ENCODE measurements at regions not wholly inside any gene's neighbourhood (a gene's known extent, or its start where the extent isn't known, plus 50 kb on each side); places are given as distances from the start of the nearest gene placed in this dataset.

- peak; percentile 62 to 80 for DNase-seq
Measured at GRCh38 chr5:14011089-14012020, 66.9 kb upstream of the DNAH5 start.

GRCh38 chr5:14009575-14009974, 65.1 kb upstream of the DNAH5 start:
- no peak for DNase-seq

DNA sequence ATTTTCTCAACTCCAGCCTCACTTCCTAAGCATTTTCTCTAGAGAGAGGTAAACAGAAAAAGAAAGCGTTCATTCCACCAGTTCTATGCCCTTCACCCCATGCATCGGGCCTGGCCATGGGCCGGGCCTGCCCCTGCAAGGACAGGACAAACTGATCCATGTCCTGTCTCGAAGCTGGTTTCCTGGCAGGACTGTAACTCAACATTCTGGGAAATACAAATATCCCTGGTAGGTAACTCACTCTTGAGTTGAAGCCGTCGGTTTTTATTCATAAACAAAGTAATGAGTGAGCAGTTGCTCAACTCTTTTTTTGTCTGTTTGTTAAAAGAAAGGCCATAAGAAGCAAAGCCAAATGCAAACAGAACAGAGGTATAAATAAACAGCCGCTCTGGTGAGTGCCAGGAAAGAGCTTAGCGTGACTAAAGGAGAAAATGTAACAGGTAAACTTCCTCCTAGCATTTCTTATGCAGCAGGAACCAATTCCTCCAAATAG, 64.4 kb upstream of the DNAH5 start:
- DNase-seq: no peak

GRCh38 chr5:14006823-14007520, 62.5 kb upstream of the DNAH5 start:
- DNase-seq: no peak

DNA sequence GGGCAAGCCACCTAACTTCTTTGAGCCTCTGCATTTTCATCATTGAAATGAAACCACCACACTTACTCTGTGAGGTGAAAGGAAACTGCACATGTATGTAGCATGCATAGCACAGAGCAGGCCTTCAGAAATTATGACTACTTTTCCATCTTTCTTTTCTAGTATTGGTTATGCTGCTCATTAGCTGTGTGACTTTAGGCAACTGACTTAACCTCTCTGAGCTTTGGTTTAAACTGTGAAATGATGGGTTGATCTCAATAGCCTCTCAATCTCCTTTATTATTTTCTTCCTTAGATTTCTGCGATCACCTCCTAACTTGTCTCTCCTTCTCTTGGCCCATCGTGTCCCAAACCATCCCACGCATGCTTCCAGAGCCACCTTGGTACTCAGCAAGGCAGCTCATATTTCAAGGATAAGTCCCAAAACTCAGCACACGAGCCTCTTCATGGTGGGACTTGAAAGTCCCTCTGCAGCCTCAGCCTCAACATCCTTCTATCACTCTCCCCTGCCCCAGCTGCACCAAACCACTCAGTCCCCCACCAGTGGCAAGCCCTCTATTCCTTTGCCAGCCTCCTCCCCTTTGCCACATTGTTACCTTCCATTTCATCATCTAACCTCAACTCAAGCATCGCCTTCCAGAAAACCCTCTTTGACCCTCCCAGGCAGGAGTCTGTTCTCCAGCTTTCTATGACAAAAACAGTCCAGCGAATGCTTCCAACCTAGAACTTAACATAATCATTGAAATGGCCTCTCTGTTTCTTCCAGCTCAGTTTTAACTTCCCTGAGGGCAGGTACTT, 60.3 kb upstream of the DNAH5 start:
- no peak for DNase-seq

- peak; percentile 56 to 67 for DNase-seq
Measured at GRCh38 chr5:14003936-14004335, 59.4 kb upstream of the DNAH5 start.

- DNase-seq: no peak
Measured at GRCh38 chr5:14003513-14003912, 59.0 kb upstream of the DNAH5 start.

DNA sequence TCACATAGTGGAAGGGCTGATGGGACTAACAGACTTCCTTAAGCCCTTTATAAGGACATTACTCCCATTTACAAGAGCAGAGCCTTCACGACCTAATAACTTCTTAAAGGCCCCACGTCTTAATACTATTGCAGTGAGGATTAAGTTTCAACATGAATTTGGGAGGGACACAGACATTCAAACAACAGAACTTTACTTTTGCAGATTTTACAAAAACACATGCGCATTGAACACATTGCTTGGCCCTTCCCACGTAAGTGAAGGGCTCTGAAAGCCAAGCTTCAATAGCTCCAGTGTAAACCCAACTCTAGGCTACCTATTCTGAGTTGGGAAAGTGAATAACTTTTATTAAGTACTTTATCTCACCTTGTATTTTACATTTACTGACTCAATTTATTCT, 53.8 kb upstream of the DNAH5 start:
- no peak for DNase-seq

DNA sequence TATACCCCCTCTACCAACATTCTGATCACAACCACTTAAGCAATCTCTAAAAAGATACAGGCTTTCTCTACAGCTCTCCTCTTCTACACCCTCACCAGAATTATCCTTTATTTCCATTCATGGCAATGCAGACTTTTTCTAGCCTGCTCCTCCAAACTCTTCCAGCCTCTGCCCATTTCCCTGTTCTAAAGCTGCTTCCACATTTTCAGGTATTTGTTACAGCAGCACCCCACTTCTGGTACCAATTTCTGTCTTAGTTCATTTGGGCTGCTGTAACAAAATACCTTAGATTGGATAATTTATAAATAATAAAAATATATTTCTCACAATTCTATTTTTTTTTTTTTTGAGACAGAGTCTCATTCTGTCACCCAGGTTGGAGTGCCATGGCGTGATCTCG, 53.0 kb upstream of the DNAH5 start:
- no peak for DNase-seq

- peak in 1 of 2 donors; percentile 13 for DNase-seq
Measured at GRCh38 chr5:13994621-13995253, 50.2 kb upstream of the DNAH5 start.
